ENCODE measurements at regions not wholly inside any gene's neighbourhood (a gene's known extent, or its start where the extent isn't known, plus 50 kb on each side); places are given as distances from the start of the nearest gene placed in this dataset.

DNA sequence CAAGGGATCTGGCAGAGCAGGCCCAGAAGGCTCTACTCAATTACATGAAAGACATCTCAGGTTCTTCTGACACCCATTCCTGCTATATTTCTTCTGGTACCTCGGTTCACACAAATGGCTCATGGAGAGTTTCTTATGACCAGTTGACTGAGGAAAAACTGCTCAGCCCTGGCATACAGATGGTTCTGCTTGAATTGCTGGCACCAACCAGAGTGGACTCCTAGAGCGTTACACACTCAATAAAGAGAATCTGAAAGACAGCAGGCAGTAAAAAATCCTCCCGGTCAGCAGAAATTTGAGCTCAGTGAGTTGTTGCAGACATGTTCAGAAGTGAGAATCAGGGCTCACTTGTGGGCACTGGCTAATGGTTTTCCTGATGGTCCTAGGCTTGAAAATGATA is 434.4 kb downstream of the TCERG1L start:
- TF ChIP-seq CTCF (IDR thresholded peaks at IDR 0.05; ENCODE audit: insufficient read depth, low read depth, low read length, missing control alignments): no peak
- H3K4me3 ChIP-seq (ENCODE audit: low read length): no peak overlapping the region

DNA sequence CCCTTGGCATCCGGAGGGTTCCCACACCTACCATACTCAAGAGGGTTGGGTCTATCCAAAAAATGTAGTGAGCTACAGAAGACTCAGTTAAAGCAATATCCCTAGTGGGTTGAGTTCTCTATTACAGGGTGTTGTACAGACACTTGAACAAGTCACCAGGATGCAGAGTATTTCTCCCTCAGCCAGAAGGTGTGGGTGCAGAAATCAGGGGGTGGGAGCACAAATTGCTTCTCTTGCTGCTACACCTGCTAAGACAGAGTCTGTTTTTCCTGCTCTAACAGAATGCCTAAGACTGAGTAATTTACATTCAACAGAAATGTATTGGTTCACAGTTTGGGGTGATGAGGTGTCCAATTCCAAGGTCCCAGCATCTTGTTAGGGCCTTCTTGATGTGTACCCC is 433.4 kb downstream of the TCERG1L start:
- no peak for TF ChIP-seq CTCF (IDR thresholded peaks at IDR 0.05; ENCODE audit: insufficient read depth, low read depth, low read length, missing control alignments)
- H3K4me3 ChIP-seq (ENCODE audit: low read length): no peak overlapping the region
- DNase-seq (ENCODE audit: low read depth): no peak

More for the DNA sequence above, 434.4 kb downstream of the TCERG1L start:
- no peak for DNase-seq (ENCODE audit: low read depth)

DNA sequence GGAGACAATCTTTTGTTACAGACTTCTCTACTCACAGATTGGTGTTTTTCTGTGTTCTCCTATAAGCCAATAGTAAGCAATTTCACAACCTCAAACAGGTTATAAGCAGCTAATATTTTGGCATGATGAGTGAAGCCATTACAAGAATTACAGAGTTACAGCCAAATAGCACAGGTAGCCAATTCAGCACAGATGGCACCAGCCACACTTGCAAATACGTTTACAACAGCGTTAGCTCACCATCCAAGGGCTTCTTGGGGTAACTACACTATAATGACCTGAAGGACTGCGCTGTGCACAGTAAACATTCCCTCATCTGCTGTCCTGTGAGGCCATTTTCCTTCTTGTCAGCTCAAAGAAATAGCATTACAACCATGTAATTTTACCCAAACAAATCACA is 428.6 kb downstream of the TCERG1L start:
- TF ChIP-seq CTCF (IDR thresholded peaks at IDR 0.05; ENCODE audit: insufficient read depth, low read depth, low read length, missing control alignments): no peak
- DNase-seq (ENCODE audit: low read depth): no peak
- H3K4me3 ChIP-seq (ENCODE audit: low read length): no peak overlapping the region

- no peak for DNase-seq (ENCODE audit: low read depth)
- TF ChIP-seq CTCF (IDR thresholded peaks at IDR 0.05; ENCODE audit: insufficient read depth, low read depth, low read length, missing control alignments): no peak
- H3K4me3 ChIP-seq (ENCODE audit: low read length): no peak overlapping the region
Observed at GRCh38 chr10:130884456-130884855, 427.1 kb downstream of the TCERG1L start.

- DNase-seq (ENCODE audit: low read depth): no peak
- no peak overlapping the region for H3K4me3 ChIP-seq (ENCODE audit: low read length)
- TF ChIP-seq CTCF (IDR thresholded peaks at IDR 0.05; ENCODE audit: insufficient read depth, low read depth, low read length, missing control alignments): no peak
Observed at GRCh38 chr10:130885021-130885655, 426.4 kb downstream of the TCERG1L start.

- no peak for TF ChIP-seq CTCF (IDR thresholded peaks at IDR 0.05; ENCODE audit: insufficient read depth, low read depth, low read length, missing control alignments)
- no peak for DNase-seq (ENCODE audit: low read depth)
- H3K4me3 ChIP-seq (ENCODE audit: low read length): no peak overlapping the region
Observed at GRCh38 chr10:130887170-130887569, 424.4 kb downstream of the TCERG1L start.

- no peak for DNase-seq (ENCODE audit: low read depth)
- no peak overlapping the region for H3K4me3 ChIP-seq (ENCODE audit: low read length)
- TF ChIP-seq CTCF (IDR thresholded peaks at IDR 0.05; ENCODE audit: insufficient read depth, low read depth, low read length, missing control alignments): no peak
Observed at GRCh38 chr10:130888493-130888892, 423.0 kb downstream of the TCERG1L start.

Measured in epithelial cell of esophagus (primary cell).